ENCODE measurements at regions not wholly inside any gene's neighbourhood (a gene's known extent, or its start where the extent isn't known, plus 50 kb on each side); places are given as distances from the start of the nearest gene placed in this dataset.
"Not testable (repeated sequence)": the region's sequence is repeated elsewhere in the genome, so short reads cannot be mapped to it uniquely, and the experiment has no call there.

GRCh38 chr13:85551012-85551411 lies 248.2 kb downstream of the SLITRK6 start:
- H3K4me3 ChIP-seq (ENCODE audit: low read depth, low read length, poor library complexity, severe bottlenecking) = no peak overlapping the region
- TF ChIP-seq, protein P1, sequence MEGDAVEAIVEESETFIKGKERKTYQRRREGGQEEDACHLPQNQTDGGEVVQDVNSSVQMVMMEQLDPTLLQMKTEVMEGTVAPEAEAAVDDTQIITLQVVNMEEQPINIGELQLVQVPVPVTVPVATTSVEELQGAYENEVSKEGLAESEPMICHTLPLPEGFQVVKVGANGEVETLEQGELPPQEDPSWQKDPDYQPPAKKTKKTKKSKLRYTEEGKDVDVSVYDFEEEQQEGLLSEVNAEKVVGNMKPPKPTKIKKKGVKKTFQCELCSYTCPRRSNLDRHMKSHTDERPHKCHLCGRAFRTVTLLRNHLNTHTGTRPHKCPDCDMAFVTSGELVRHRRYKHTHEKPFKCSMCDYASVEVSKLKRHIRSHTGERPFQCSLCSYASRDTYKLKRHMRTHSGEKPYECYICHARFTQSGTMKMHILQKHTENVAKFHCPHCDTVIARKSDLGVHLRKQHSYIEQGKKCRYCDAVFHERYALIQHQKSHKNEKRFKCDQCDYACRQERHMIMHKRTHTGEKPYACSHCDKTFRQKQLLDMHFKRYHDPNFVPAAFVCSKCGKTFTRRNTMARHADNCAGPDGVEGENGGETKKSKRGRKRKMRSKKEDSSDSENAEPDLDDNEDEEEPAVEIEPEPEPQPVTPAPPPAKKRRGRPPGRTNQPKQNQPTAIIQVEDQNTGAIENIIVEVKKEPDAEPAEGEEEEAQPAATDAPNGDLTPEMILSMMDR (conservative IDR thresholded peaks at IDR 0.05; ENCODE audit: low read length) = no peak
- no peak for TF ChIP-seq EZH2phosphoT487 (IDR thresholded peaks at IDR 0.05; ENCODE audit: borderline replicate concordance, low read depth, low read length)
- intact Hi-C loops (cut with micrococcal nuclease; ENCODE audit: unreplicated experiment) = no loop called here
- no peak overlapping the region for H3K4me2 ChIP-seq (ENCODE audit: low read length)
- H3K36me3 ChIP-seq (ENCODE audit: insufficient read depth, low read length) = no peaks in the 10 kb centered on the region
- BruUV-seq (replicated peaks) = no TSS peak
- CTCF ChIA-PET (ENCODE audit: unreplicated experiment) = no interaction called here
- H3K4me1 ChIP-seq (ENCODE audit: insufficient read depth, low read length, poor library complexity, severe bottlenecking) = no peaks in the 10 kb centered on the region
- no peaks in the 10 kb centered on the region for H3K9me3 ChIP-seq (ENCODE audit: low read length)
- H3K27ac ChIP-seq (ENCODE audit: low read depth, low read length, poor library complexity, severe bottlenecking) = no peak overlapping the region
- no peak for DNase-seq (ENCODE audit: low spot score)
- H3K79me2 ChIP-seq (ENCODE audit: insufficient read depth, low read depth, low read length) = no peaks in the 10 kb centered on the region
- H4K20me1 ChIP-seq (ENCODE audit: insufficient read depth, low read length) = no peaks in the 10 kb centered on the region
- POLR2A ChIA-PET = no interaction called here
- H2AFZ ChIP-seq (ENCODE audit: low read length) = no peak overlapping the region
- no peaks in the 10 kb centered on the region for H3K9me2 ChIP-seq (ENCODE audit: insufficient read depth, low read length)

- Histone ChIP-seq H3K4me1 (ENCODE audit: insufficient read depth, low read length, poor library complexity, severe bottlenecking) (no peaks in the 10 kb centered on the region), H3K4me2 (ENCODE audit: low read length) (no peak overlapping the region), H3K9me3 (ENCODE audit: low read length) (no peaks in the 10 kb centered on the region), H3K36me3 (ENCODE audit: insufficient read depth, low read length) (no peaks in the 10 kb centered on the region), H4K20me1 (ENCODE audit: insufficient read depth, low read length) (no peaks in the 10 kb centered on the region), H3K79me2 (ENCODE audit: insufficient read depth, low read depth, low read length) (no peaks in the 10 kb centered on the region), H3K27ac (ENCODE audit: low read depth, low read length, poor library complexity, severe bottlenecking) (no peak overlapping the region), H3K4me3 (ENCODE audit: low read depth, low read length, poor library complexity, severe bottlenecking) (no peak overlapping the region), H3K9me2 (ENCODE audit: insufficient read depth, low read length) (no peaks in the 10 kb centered on the region), H2AFZ (ENCODE audit: low read length) (no peak overlapping the region)
- ChIA-PET CTCF (ENCODE audit: unreplicated experiment) (interaction anchor here (0.6 kb wide), 1 partner anchor 24 kb away, joined by 3 read pairs; no protein-coding TSS in a partner anchor), POLR2A (interaction anchor here (0.6 to 0.7 kb wide), 2 partner anchors 172 to 1141 kb away, joined by 3 read pairs; no protein-coding TSS in a partner anchor)
- DNase-seq (ENCODE audit: low spot score) = no peak
- no peak for TF ChIP-seq EZH2phosphoT487 (IDR thresholded peaks at IDR 0.05; ENCODE audit: borderline replicate concordance, low read depth, low read length)
- intact Hi-C loops (cut with micrococcal nuclease; ENCODE audit: unreplicated experiment) = no loop called here
- BruUV-seq (replicated peaks) = no TSS peak
These were observed 249.4 kb downstream of the SLITRK6 start for GRCh38 chr13:85549819-85550218.

GRCh38 chr13:85548845-85549244 lies 250.4 kb downstream of the SLITRK6 start:
- CTCF ChIA-PET (ENCODE audit: unreplicated experiment); POLR2A ChIA-PET; H3K4me1 ChIP-seq (ENCODE audit: insufficient read depth, low read length, poor library complexity, severe bottlenecking); H3K27ac ChIP-seq (ENCODE audit: low read depth, low read length, poor library complexity, severe bottlenecking); H3K4me2 ChIP-seq (ENCODE audit: low read length); H3K4me3 ChIP-seq (ENCODE audit: low read depth, low read length, poor library complexity, severe bottlenecking); H3K79me2 ChIP-seq (ENCODE audit: insufficient read depth, low read depth, low read length); H3K9me3 ChIP-seq (ENCODE audit: low read length); H3K9me2 ChIP-seq (ENCODE audit: insufficient read depth, low read length); H4K20me1 ChIP-seq (ENCODE audit: insufficient read depth, low read length); H3K36me3 ChIP-seq (ENCODE audit: insufficient read depth, low read length); intact Hi-C loops (cut with micrococcal nuclease; ENCODE audit: unreplicated experiment); BruUV-seq (replicated peaks); DNase-seq (ENCODE audit: low spot score); H2AFZ ChIP-seq (ENCODE audit: low read length): not testable (repeated sequence)

GRCh38 chr13:85545771-85546170 lies 253.4 kb downstream of the SLITRK6 start:
- Histone ChIP-seq H3K4me3 (ENCODE audit: low read depth, low read length, poor library complexity, severe bottlenecking) (no peak overlapping the region), H3K36me3 (ENCODE audit: insufficient read depth, low read length) (no peaks in the 10 kb centered on the region), H4K20me1 (ENCODE audit: insufficient read depth, low read length) (no peaks in the 10 kb centered on the region), H3K27ac (ENCODE audit: low read depth, low read length, poor library complexity, severe bottlenecking) (no peak overlapping the region), H2AFZ (ENCODE audit: low read length) (no peak overlapping the region), H3K9me3 (ENCODE audit: low read length) (no peaks in the 10 kb centered on the region), H3K79me2 (ENCODE audit: insufficient read depth, low read depth, low read length) (no peaks in the 10 kb centered on the region), H3K4me2 (ENCODE audit: low read length) (no peak overlapping the region), H3K4me1 (ENCODE audit: insufficient read depth, low read length, poor library complexity, severe bottlenecking) (no peaks in the 10 kb centered on the region), H3K9me2 (ENCODE audit: insufficient read depth, low read length) (no peaks in the 10 kb centered on the region)
- no peak for DNase-seq (ENCODE audit: low spot score)
- intact Hi-C loops (cut with micrococcal nuclease; ENCODE audit: unreplicated experiment) = no loop called here
- no TSS peak for BruUV-seq (replicated peaks)
- CTCF ChIA-PET (ENCODE audit: unreplicated experiment) = no interaction called here
- POLR2A ChIA-PET = interaction anchor here (0.9 kb wide), 1 partner anchor 162 kb away, joined by 3 read pairs; no protein-coding TSS in a partner anchor
- TF ChIP-seq EZH2phosphoT487 (IDR thresholded peaks at IDR 0.05; ENCODE audit: borderline replicate concordance, low read depth, low read length) = no peak
